ENCODE measurements at regions not wholly inside any gene's neighbourhood (a gene's known extent, or its start where the extent isn't known, plus 50 kb on each side); places are given as distances from the start of the nearest gene placed in this dataset.

- ATAC-seq: no peak
- no peaks in the 10 kb centered on the region for H3K27me3 ChIP-seq (ENCODE audit: insufficient read depth in 3 of 3, low read length in 2 of 3)
- no peaks in the 10 kb centered on the region for H3K9me3 ChIP-seq
- no peaks in the 10 kb centered on the region for H3K4me1 ChIP-seq
- TF ChIP-seq, protein P1, sequence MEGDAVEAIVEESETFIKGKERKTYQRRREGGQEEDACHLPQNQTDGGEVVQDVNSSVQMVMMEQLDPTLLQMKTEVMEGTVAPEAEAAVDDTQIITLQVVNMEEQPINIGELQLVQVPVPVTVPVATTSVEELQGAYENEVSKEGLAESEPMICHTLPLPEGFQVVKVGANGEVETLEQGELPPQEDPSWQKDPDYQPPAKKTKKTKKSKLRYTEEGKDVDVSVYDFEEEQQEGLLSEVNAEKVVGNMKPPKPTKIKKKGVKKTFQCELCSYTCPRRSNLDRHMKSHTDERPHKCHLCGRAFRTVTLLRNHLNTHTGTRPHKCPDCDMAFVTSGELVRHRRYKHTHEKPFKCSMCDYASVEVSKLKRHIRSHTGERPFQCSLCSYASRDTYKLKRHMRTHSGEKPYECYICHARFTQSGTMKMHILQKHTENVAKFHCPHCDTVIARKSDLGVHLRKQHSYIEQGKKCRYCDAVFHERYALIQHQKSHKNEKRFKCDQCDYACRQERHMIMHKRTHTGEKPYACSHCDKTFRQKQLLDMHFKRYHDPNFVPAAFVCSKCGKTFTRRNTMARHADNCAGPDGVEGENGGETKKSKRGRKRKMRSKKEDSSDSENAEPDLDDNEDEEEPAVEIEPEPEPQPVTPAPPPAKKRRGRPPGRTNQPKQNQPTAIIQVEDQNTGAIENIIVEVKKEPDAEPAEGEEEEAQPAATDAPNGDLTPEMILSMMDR (IDR thresholded peaks at IDR 0.05): no peak
- WGBS, 3 donors: 80 to 81% (median 81%) methylated on average over 5 of the region's 5 CpGs
- DNase-seq: no peak
- H3K27ac ChIP-seq: no peak overlapping the region
- H3K4me3 ChIP-seq: no peak overlapping the region
- no peaks in the 10 kb centered on the region for H3K36me3 ChIP-seq (ENCODE audit: insufficient read depth in 1 of 2, low read depth in 1 of 2)
- intact Hi-C loops (cut with DNase I): no loop called here
Measured at GRCh38 chr5:105259581-105260217, 1697.1 kb upstream of the NUDT12 start.

DNA sequence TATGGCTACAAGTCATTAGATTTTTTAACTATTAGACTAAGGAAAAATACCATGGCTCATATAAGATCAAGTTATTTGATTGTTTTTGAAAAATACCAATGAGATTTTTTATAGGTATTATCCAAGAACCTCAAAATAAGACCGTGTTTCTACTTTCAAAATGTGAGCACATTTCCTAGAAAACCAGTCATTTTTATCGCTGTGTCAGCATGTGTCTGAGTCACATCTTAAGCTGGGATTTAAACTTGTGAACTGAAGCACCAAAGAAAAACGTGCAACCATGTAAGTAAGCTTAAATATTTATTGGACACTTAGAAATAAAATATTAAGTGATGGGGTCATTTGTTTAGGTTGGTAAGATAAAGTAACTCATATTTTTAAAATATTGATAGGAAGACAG, 1676.0 kb upstream of the NUDT12 start:
- 48 to 55% (median 54%) methylated on average over 3 of the region's 3 CpGs for WGBS, 3 donors

GRCh38 chr5:105230516-105231157, 1668.0 kb upstream of the NUDT12 start:
- Histone ChIP-seq H3K27me3 (ENCODE audit: insufficient read depth in 3 of 3, low read length in 2 of 3) (no peaks in the 10 kb centered on the region), H3K27ac (no peak overlapping the region), H3K4me3 (no peak overlapping the region), H3K4me1 (no peaks in the 10 kb centered on the region), H3K36me3 (ENCODE audit: insufficient read depth in 1 of 2, low read depth in 1 of 2) (no peaks in the 10 kb centered on the region), H3K9me3 (no peaks in the 10 kb centered on the region)
- TF ChIP-seq, protein P1 (IDR thresholded peaks at IDR 0.05): no peak
- 67 to 68% (median 67%) methylated on average over 4 of the region's 4 CpGs for WGBS, 3 donors
- no peak for DNase-seq
- ATAC-seq: no peak
- intact Hi-C loops (cut with DNase I): no loop called here

More for the DNA sequence above, 1676.0 kb upstream of the NUDT12 start:
- Histone ChIP-seq H3K9me3 (no peaks in the 10 kb centered on the region), H3K4me3 (no peak overlapping the region), H3K36me3 (ENCODE audit: insufficient read depth in 1 of 2, low read depth in 1 of 2) (no peaks in the 10 kb centered on the region), H3K27me3 (ENCODE audit: insufficient read depth in 3 of 3, low read length in 2 of 3) (no peaks in the 10 kb centered on the region), H3K27ac (no peak overlapping the region), H3K4me1 (no peaks in the 10 kb centered on the region)
- TF ChIP-seq, protein P1 (IDR thresholded peaks at IDR 0.05): no peak
- no peak for ATAC-seq
- intact Hi-C loops (cut with DNase I): no loop called here
- DNase-seq: no peak

DNA sequence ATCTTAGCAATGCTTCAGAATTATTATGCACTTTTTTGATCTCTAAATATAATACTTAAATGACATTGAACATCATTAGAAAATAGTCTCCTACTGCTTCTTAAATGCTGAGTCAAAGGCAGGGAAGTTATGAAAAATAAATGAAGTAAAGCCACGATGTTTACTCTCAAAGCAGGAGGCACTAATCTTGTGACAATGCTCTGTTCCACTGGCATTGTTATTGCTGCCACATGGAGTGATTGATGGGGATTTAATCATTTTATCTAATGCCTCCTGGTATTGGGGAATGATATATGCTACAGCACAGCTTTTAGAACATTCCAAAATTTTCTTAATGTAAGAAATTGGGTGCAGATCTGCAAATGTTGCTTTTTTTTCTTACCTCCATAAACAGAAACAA, 1655.4 kb upstream of the NUDT12 start:
- Histone ChIP-seq H3K36me3 (ENCODE audit: insufficient read depth in 1 of 2, low read depth in 1 of 2) (no peaks in the 10 kb centered on the region), H3K27me3 (ENCODE audit: insufficient read depth in 3 of 3, low read length in 2 of 3) (no peaks in the 10 kb centered on the region), H3K9me3 (no peaks in the 10 kb centered on the region), H3K4me3 (no peak overlapping the region), H3K27ac (no peak overlapping the region), H3K4me1 (no peaks in the 10 kb centered on the region)
- intact Hi-C loops (cut with DNase I): no loop called here
- ATAC-seq (no peak), DNase-seq (no peak)
- TF ChIP-seq, protein P1 (IDR thresholded peaks at IDR 0.05): no peak
- 44 to 49% (median 47%) methylated on average over 1 of the region's 1 CpG for WGBS, 3 donors

- DNase-seq (no peak), ATAC-seq (no peak)
- TF ChIP-seq, protein P1 (IDR thresholded peaks at IDR 0.05): no peak
- Histone ChIP-seq H3K27me3 (ENCODE audit: insufficient read depth in 3 of 3, low read length in 2 of 3) (no peaks in the 10 kb centered on the region), H3K4me1 (no peaks in the 10 kb centered on the region), H3K9me3 (no peaks in the 10 kb centered on the region), H3K27ac (no peak overlapping the region), H3K36me3 (ENCODE audit: insufficient read depth in 1 of 2, low read depth in 1 of 2) (no peaks in the 10 kb centered on the region), H3K4me3 (no peak overlapping the region)
- intact Hi-C loops (cut with DNase I): no loop called here
Measured at GRCh38 chr5:105213078-105213477, 1650.5 kb upstream of the NUDT12 start.
